Tibial artery (tissue), 4 donors: ENCODE measurements at regions not wholly inside any gene's neighbourhood (a gene's known extent, or its start where the extent isn't known, plus 50 kb on each side); places are given as distances from the start of the nearest gene placed in this dataset.

Experiments
- DNase-seq, 2 donors: peaks; one replicate each; pipeline ENCODE4 v3.0.0-alpha.2; 2019
- H3K27ac ChIP-seq, 2 donors: fragments of 200-600 bp; sonication (generic) in 1 of 2; 1 replicate in 1 of 2; 2 replicates in 1 of 2; pipeline ENCODE4 v1.5.1; 2018 to 2019; ENCODE audit warnings: mild to moderate bottlenecking in 1 of 2
- H3K27me3 ChIP-seq, 2 donors: fragments of 200-600 bp; sonication (generic) in 1 of 2; one replicate each; pipeline versions ENCODE4 v1.5.1 to v1.6.0; 2016 to 2019
- H3K36me3 ChIP-seq, 3 donors: fragments of 200-600 bp; sonication (generic) in 2 of 3; one replicate each; pipeline ENCODE4 v1.5.1; 2016 to 2019; ENCODE audit warnings: mild to moderate bottlenecking in 2 of 3
- H3K4me1 ChIP-seq, 4 donors: fragments of 200-600 bp; sonication (generic) in 2 of 4; 1 replicate in 3 of 4; 2 replicates in 1 of 4; pipeline ENCODE4 v1.5.1; 2016 to 2019
- H3K4me3 ChIP-seq, 2 donors: fragments of 200-600 bp; sonication (generic) in 1 of 2; 1 replicate in 1 of 2; 2 replicates in 1 of 2; pipeline ENCODE4 v1.5.1; 2018 to 2019; ENCODE audit warnings: mild to moderate bottlenecking in 2 of 2
- H3K9me3 ChIP-seq, 3 donors: fragments of 200-600 bp; sonication (generic) in 1 of 3; one replicate each; pipeline ENCODE4 v1.5.1; 2016 to 2019
- intact Hi-C: fragments of 100-400 bp; cut with DNase I; formaldehyde crosslinking; loops from one replicate; pipeline ENCODE4 v1.15.0; 2023; ENCODE audit warnings: low total_unique reads
- TF ChIP-seq, protein P1 (sequence below), 2 experiments: fragments of 200-600 bp in 1 of 2; fragments of 450-650 bp in 1 of 2; IDR thresholded peaks; one replicate each; pipeline ENCODE4 v1.5.1; 2017 to 2019; ENCODE audit warnings: antibody characterized with exemption in 2 of 2, mild to moderate bottlenecking in 1 of 2, moderate library complexity in 1 of 2

DNA sequence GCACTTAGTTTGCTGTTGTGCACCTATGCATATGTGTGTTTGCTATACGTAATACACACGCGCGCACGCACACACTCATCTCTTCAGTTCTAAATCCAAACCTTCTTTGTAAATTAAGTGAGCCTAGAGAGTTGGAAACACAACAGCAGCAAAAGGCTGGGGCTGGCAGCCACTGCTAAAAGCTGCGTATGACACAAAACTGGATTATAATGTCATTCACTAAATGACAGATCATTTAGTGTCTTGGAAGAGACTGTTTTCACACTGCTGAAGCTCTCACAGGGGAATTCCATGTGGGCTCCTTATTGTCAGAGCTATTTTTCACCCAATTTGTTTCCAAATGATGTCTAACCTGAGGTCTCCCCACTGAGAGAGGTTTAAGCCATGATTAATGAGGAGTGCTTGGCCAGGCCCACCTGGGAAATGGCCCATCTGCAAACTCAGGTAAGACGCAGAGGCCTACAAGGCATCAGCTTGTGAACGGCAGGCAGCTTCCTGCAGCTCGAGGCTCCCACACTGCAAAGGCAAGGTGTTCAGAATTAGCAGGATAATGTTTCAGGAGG lies 94.2 kb downstream of the OLIG3 start:
- intact Hi-C loops: no loop called here
- no peak overlapping the region for H3K27ac ChIP-seq
- H3K4me3 ChIP-seq: no peak overlapping the region
- TF ChIP-seq, protein P1, sequence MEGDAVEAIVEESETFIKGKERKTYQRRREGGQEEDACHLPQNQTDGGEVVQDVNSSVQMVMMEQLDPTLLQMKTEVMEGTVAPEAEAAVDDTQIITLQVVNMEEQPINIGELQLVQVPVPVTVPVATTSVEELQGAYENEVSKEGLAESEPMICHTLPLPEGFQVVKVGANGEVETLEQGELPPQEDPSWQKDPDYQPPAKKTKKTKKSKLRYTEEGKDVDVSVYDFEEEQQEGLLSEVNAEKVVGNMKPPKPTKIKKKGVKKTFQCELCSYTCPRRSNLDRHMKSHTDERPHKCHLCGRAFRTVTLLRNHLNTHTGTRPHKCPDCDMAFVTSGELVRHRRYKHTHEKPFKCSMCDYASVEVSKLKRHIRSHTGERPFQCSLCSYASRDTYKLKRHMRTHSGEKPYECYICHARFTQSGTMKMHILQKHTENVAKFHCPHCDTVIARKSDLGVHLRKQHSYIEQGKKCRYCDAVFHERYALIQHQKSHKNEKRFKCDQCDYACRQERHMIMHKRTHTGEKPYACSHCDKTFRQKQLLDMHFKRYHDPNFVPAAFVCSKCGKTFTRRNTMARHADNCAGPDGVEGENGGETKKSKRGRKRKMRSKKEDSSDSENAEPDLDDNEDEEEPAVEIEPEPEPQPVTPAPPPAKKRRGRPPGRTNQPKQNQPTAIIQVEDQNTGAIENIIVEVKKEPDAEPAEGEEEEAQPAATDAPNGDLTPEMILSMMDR (IDR thresholded peaks at IDR 0.05): no peak
- no peaks in the 10 kb centered on the region for H3K9me3 ChIP-seq
- no peaks in the 10 kb centered on the region for H3K36me3 ChIP-seq
- H3K27me3 ChIP-seq: peaks cover 0 to 2% of the 10 kb centered on the region in 2 donors
- H3K4me1 ChIP-seq: no peaks in the 10 kb centered on the region
- no peak for DNase-seq

DNA sequence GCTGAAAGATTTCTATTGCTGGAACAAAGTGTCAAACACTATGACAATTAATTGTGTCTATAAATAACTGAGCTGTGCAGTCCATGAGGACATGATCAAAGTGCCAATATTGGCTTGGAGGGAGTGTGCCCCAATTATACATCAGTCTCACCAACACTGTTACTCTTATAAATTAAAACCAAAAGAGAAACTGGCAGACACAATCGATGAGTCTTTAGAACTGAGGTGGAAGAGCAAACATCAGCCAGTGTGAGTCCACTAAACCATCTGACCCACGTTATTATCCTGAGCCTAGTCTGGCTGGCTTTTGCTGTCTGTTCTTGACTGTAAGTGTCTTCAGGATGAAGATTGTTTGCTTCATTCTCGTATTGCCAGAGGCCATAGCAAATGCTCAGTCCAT lies 98.9 kb downstream of the OLIG3 start:
- no peaks in the 10 kb centered on the region for H3K4me1 ChIP-seq
- H3K9me3 ChIP-seq: no peaks in the 10 kb centered on the region
- H3K27ac ChIP-seq: no peak overlapping the region
- H3K4me3 ChIP-seq: no peak overlapping the region
- no peaks in the 10 kb centered on the region for H3K36me3 ChIP-seq
- intact Hi-C loops: no loop called here
- peaks cover 0 to 2% of the 10 kb centered on the region in 2 donors for H3K27me3 ChIP-seq
- no peak for DNase-seq
- TF ChIP-seq, protein P1 (IDR thresholded peaks at IDR 0.05): no peak

DNA sequence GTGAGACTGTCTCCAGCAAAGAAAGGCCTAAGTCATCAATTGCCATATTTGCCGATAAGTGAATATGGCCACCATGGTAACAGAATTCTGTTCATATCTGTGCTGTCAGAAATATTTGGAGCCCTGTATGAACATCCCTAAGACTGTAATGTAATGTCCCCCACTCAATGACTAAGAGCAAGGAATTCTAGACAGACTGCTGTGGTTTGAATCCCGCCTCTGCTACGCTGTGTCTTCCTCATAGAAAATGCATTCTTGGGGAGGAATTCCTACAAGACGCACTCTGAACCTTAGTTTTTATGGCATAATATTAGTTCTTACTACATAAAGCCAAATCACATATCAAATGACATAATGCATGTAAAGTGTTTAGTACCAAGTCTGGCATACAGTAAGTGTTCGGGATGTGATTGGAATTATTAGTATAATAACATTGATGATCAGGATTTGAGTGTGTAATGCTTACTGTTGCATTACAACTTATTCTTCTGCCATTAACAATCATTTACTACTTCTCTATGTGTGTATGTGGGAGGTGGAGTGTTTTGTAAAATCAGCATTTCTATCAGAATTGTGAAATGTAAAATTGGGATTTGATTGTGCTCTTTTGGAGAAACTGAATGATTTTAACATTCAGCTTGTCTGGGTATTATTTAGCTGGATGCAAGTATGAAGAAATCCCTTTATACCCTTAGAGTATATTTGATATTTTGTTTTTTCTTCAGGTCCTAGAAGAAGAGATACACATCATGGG lies 103.0 kb downstream of the OLIG3 start:
- TF ChIP-seq, protein P1 (IDR thresholded peaks at IDR 0.05): no peak
- Histone ChIP-seq H3K4me3 (no peak overlapping the region), H3K4me1 (no peaks in the 10 kb centered on the region), H3K9me3 (no peaks in the 10 kb centered on the region), H3K36me3 (no peaks in the 10 kb centered on the region), H3K27ac (no peak overlapping the region), H3K27me3 (no peaks in the 10 kb centered on the region)
- DNase-seq: no peak
- intact Hi-C loops: no loop called here

DNA sequence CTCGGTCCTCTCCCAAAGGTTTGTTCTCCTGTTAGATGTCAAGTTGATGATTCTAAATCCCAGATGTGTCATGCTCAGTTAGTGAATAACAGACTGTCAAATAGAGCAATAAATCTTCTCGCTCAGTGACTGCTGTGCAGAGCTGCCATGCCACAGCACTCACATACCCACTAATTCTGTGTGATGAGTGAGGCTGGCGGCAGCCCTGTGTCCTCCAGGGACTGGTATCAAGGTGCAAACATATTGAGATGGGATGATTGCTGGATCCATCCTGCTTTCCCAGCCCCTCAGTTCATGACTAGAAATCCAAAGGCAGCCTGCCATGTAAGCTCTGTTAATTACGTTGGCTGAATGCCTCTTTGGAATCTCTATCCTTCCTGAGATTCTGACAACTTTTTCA lies 103.9 kb downstream of the OLIG3 start:
- DNase-seq: no peak
- H3K4me3 ChIP-seq: no peak overlapping the region
- intact Hi-C loops: no loop called here
- no peaks in the 10 kb centered on the region for H3K27me3 ChIP-seq
- no peak overlapping the region for H3K27ac ChIP-seq
- TF ChIP-seq, protein P1 (IDR thresholded peaks at IDR 0.05): no peak
- no peaks in the 10 kb centered on the region for H3K9me3 ChIP-seq
- H3K36me3 ChIP-seq: no peaks in the 10 kb centered on the region
- no peaks in the 10 kb centered on the region for H3K4me1 ChIP-seq

DNA sequence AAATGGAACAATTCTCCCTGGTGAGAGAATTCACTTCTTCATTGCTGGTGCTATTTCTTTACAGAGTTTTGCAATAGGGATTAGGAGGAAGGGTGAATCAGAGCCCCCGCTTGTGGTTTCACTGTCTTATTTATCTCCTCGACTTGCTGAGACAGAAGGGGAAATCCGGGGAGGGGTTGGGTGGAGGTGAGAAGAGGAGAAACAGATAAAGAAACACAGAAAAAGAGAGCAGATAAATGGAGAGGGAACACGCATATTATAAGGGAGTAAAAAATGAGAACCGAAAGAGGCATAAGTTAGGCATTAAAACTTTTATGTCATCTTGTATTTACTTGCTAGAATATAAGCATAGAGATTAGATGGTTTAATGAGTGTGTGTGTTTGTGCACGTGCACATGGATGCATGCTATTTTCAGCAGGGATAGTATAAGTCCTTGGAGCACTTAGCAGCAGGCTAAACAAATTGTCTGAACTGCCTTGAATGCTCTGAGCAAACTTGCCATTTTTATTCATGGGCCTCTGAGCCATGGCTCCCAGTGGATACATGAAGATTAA lies 105.0 kb downstream of the OLIG3 start:
- peak in 1 of 2 donors; percentile 32 for DNase-seq
- no peaks in the 10 kb centered on the region for H3K27me3 ChIP-seq
- no peaks in the 10 kb centered on the region for H3K9me3 ChIP-seq
- no peaks in the 10 kb centered on the region for H3K4me1 ChIP-seq
- H3K4me3 ChIP-seq: no peak overlapping the region
- H3K27ac ChIP-seq: no peak overlapping the region
- no peaks in the 10 kb centered on the region for H3K36me3 ChIP-seq
- intact Hi-C loops: no loop called here
- TF ChIP-seq, protein P1 (IDR thresholded peaks at IDR 0.05): no peak
